CD8-positive, alpha-beta memory T cell (primary cell): ENCODE measurements at regions not wholly inside any gene's neighbourhood (a gene's known extent, or its start where the extent isn't known, plus 50 kb on each side); places are given as distances from the start of the nearest gene placed in this dataset.

Experiments
- CTCF ChIA-PET: fragments of 350-600 bp; sonication (Branson Sonifier 250); formaldehyde crosslinking; loops from one replicate; lab custom pipeline; 2021; ENCODE audit warnings: antibody characterized with exemption; lab: Charles Lee
- POLR2A ChIA-PET: fragments of 350-600 bp; sonication (Branson Sonifier 250); formaldehyde crosslinking; loops from one replicate; lab custom pipeline; 2021; ENCODE audit warnings: antibody characterized with exemption; lab: Charles Lee
- DNase-seq, 5 donors: peaks; one replicate each; pipeline versions ENCODE4 v3.0.0 to v3.0.0-alpha.2; 2020 to 2022; ENCODE audit warnings: mixed read lengths in 1 of 5
- H3K27ac ChIP-seq: one replicate; pipeline ENCODE4 v1.7.0; 2013; ENCODE audit warnings: low read depth, mild to moderate bottlenecking, low read length, moderate library complexity
- H3K27me3 ChIP-seq: 2 replicates; pipeline ENCODE4 v1.7.0; 2013; ENCODE audit warnings: low read length, mild to moderate bottlenecking; ENCODE audit not compliant: insufficient read depth, poor library complexity, severe bottlenecking
- H3K36me3 ChIP-seq: 2 replicates; pipeline ENCODE4 v1.7.0; 2013; ENCODE audit warnings: mild to moderate bottlenecking, low read length, moderate library complexity; ENCODE audit not compliant: insufficient read depth
- H3K4me1 ChIP-seq: 2 replicates; pipeline ENCODE4 v1.7.0; 2013; ENCODE audit warnings: mild to moderate bottlenecking, low read length, moderate library complexity; ENCODE audit not compliant: insufficient read depth
- H3K4me3 ChIP-seq: 2 replicates; pipeline ENCODE4 v1.7.0; 2013; ENCODE audit warnings: mild to moderate bottlenecking, low read length
- H3K9me3 ChIP-seq: 2 replicates; pipeline ENCODE4 v1.7.0; 2013; ENCODE audit warnings: mild to moderate bottlenecking, low read length
- H3K27ac Mint-ChIP-seq, 8 donors: one replicate each; pipeline ENCODE4 v1.8.0; 2020 to 2021; ENCODE audit warnings: mixed read lengths in 8 of 8, mild to moderate bottlenecking in 6 of 8, inconsistent platforms in 3 of 8, moderate library complexity in 3 of 8
- H3K27me3 Mint-ChIP-seq, 2 donors: one replicate each; pipeline ENCODE4 v1.8.0; 2020 to 2021; ENCODE audit warnings: mixed read lengths in 2 of 2, mild to moderate bottlenecking in 1 of 2, moderate library complexity in 1 of 2
- H3K36me3 Mint-ChIP-seq, 3 donors: one replicate each; pipeline ENCODE4 v1.8.0; 2020 to 2021; ENCODE audit warnings: mixed read lengths in 3 of 3, inconsistent platforms in 1 of 3, mild to moderate bottlenecking in 1 of 3
- H3K4me1 Mint-ChIP-seq, 3 donors: one replicate each; pipeline ENCODE4 v1.8.0; 2020 to 2021; ENCODE audit warnings: mixed read lengths in 3 of 3, inconsistent platforms in 1 of 3, mild to moderate bottlenecking in 1 of 3
- H3K4me3 Mint-ChIP-seq, 7 donors: one replicate each; pipeline ENCODE4 v1.8.0; 2020 to 2021; ENCODE audit warnings: mixed read lengths in 7 of 7, mild to moderate bottlenecking in 6 of 7, moderate library complexity in 4 of 7, inconsistent platforms in 2 of 7
- H3K9me3 Mint-ChIP-seq, 5 donors: one replicate each; pipeline ENCODE4 v1.8.0; 2020 to 2022; ENCODE audit warnings: mixed read lengths in 5 of 5, mild to moderate bottlenecking in 3 of 5, moderate library complexity in 2 of 5, inconsistent platforms in 1 of 5

GRCh38 chr11:134864233-134864967 lies 452.4 kb upstream of the B3GAT1 start:
- no peak overlapping the region for H3K27ac ChIP-seq
- no peaks in the 10 kb centered on the region for H3K27me3 ChIP-seq
- H3K4me1 Mint-ChIP-seq, result peaks cover 0 to 10% (median 8%) of the 10 kb centered on the region in 3 donors
- H3K4me1 ChIP-seq, result no peaks in the 10 kb centered on the region
- no peak overlapping the region for H3K4me3 ChIP-seq
- POLR2A ChIA-PET, result no interaction called here
- no peaks in the 10 kb centered on the region for H3K9me3 Mint-ChIP-seq
- no peaks in the 10 kb centered on the region for H3K36me3 Mint-ChIP-seq
- peaks cover 5 to 16% of the 10 kb centered on the region in 2 donors for H3K27me3 Mint-ChIP-seq
- no peak for DNase-seq
- H3K36me3 ChIP-seq, result no peaks in the 10 kb centered on the region
- H3K4me3 Mint-ChIP-seq, result no peak overlapping the region
- no peaks in the 10 kb centered on the region for H3K9me3 ChIP-seq
- CTCF ChIA-PET, result no interaction called here
- no peak overlapping the region for H3K27ac Mint-ChIP-seq

DNA sequence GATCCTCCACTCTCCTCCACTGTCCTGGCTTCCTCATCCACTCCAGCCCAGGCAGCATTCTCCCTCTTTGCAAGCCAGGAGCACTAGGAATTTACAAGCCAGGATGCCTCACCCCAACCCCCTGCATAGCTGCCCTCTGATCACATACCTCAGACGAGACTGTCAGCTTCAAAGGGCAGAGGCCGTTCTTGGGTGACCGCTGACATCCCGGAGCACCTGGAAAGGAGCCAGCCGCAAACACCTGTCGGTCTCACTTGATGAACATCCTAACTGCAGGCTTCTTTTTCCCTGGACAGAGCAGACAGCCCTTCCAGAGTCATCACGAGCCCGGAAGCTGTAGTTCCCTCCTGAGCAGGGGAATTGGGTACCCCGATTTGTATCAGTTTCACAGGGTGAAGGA lies 451.3 kb upstream of the B3GAT1 start:
- H3K4me1 Mint-ChIP-seq, result peaks cover 0 to 4% (median 4%) of the 10 kb centered on the region in 3 donors
- POLR2A ChIA-PET, result no interaction called here
- peak overlapping the region in 1 of 8 donors; percentile 34 for H3K27ac Mint-ChIP-seq
- no peaks in the 10 kb centered on the region for H3K27me3 ChIP-seq
- no peaks in the 10 kb centered on the region for H3K36me3 Mint-ChIP-seq
- no peaks in the 10 kb centered on the region for H3K9me3 Mint-ChIP-seq
- no peaks in the 10 kb centered on the region for H3K4me1 ChIP-seq
- no peak for DNase-seq
- no peaks in the 10 kb centered on the region for H3K9me3 ChIP-seq
- H3K36me3 ChIP-seq, result no peaks in the 10 kb centered on the region
- H3K4me3 Mint-ChIP-seq, result no peak overlapping the region
- no peak overlapping the region for H3K4me3 ChIP-seq
- H3K27me3 Mint-ChIP-seq, result peaks cover 5 to 13% of the 10 kb centered on the region in 2 donors
- CTCF ChIA-PET, result no interaction called here
- H3K27ac ChIP-seq, result no peak overlapping the region

DNA sequence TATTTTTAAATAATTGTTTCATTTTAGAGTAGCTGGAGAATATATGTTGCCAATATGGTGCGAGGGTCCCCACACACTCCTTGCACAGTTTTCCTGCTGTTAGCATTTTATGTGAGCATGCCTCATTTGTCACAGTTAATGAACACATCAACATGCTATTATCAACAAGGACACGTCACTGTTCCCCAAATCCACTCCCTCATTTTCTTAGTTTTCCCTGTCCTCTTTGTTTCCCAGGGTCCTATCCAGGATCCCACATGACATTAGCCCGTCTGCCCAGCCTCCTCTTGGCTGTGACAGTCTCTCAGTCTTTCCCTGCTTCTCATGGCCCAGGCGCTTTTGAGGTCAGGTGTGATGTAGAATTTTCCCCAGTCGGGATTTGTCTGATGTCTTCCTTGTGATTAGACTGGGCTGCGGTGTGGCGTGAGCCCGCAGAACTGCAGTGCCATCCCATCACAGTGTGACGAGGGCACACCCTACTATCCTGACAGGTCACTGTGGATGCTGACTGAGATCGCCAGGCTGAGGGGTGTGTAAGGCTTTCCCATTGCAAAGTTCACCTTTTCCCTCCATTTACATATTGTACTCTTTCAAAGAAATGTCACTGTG lies 450.6 kb upstream of the B3GAT1 start:
- Histone ChIP-seq H3K4me3 (no peak overlapping the region), H3K27ac (no peak overlapping the region), H3K4me1 (no peaks in the 10 kb centered on the region), H3K36me3 (no peaks in the 10 kb centered on the region), H3K27me3 (no peaks in the 10 kb centered on the region), H3K9me3 (no peaks in the 10 kb centered on the region)
- POLR2A ChIA-PET, result no interaction called here
- Mint-ChIP-seq H3K36me3 (no peaks in the 10 kb centered on the region), H3K9me3 (no peaks in the 10 kb centered on the region), H3K4me3 (no peak overlapping the region), H3K27me3 (peaks cover 3 to 10% of the 10 kb centered on the region in 2 donors), H3K27ac (peak overlapping the region in 1 of 8 donors; percentile 34), H3K4me1 (no peaks in the 10 kb centered on the region)
- CTCF ChIA-PET, result no interaction called here
- DNase-seq, result no peak

DNA sequence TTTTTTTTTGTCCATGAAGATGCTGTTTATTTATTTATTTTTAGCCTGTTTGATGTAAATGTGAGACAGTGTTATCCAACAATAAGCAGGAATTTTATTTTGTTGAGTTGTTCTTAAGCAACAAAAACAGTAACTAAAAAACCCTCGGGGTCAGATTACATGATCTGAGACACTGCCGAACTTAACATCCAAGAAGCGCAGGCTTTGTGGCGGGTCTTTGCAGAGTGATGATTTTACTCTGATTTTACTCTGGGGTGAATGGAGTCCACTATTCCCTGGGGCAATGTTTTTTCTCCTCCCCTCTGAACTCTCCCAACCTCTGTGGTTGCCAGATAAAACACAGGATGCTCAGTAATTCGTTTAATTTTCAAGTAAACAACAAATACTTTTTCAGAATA lies 450.1 kb upstream of the B3GAT1 start:
- ChIA-PET CTCF (no interaction called here), POLR2A (no interaction called here)
- Mint-ChIP-seq H3K27me3 (peaks cover 3 to 14% of the 10 kb centered on the region in 2 donors), H3K4me3 (no peak overlapping the region), H3K36me3 (no peaks in the 10 kb centered on the region), H3K27ac (no peak overlapping the region), H3K4me1 (no peaks in the 10 kb centered on the region), H3K9me3 (no peaks in the 10 kb centered on the region)
- Histone ChIP-seq H3K4me3 (no peak overlapping the region), H3K27me3 (no peaks in the 10 kb centered on the region), H3K9me3 (no peaks in the 10 kb centered on the region), H3K27ac (no peak overlapping the region), H3K36me3 (no peaks in the 10 kb centered on the region), H3K4me1 (no peaks in the 10 kb centered on the region)
- no peak for DNase-seq

- H3K36me3 Mint-ChIP-seq, result no peaks in the 10 kb centered on the region
- Histone ChIP-seq H3K4me1 (no peaks in the 10 kb centered on the region), H3K27me3 (no peaks in the 10 kb centered on the region), H3K27ac (no peak overlapping the region), H3K9me3 (no peaks in the 10 kb centered on the region), H3K36me3 (no peaks in the 10 kb centered on the region), H3K4me3 (no peak overlapping the region)
- no peak overlapping the region for H3K27ac Mint-ChIP-seq
- ChIA-PET CTCF (no interaction called here), POLR2A (no interaction called here)
- no peak for DNase-seq
- H3K4me3 Mint-ChIP-seq, result no peak overlapping the region
- H3K27me3 Mint-ChIP-seq, result peaks cover 3 to 14% of the 10 kb centered on the region in 2 donors
- H3K9me3 Mint-ChIP-seq, result no peaks in the 10 kb centered on the region
- no peaks in the 10 kb centered on the region for H3K4me1 Mint-ChIP-seq
These were observed 449.6 kb upstream of the B3GAT1 start for GRCh38 chr11:134861490-134862104.

GRCh38 chr11:134858783-134859480 lies 446.9 kb upstream of the B3GAT1 start:
- Mint-ChIP-seq H3K27me3 (peaks cover 8 to 20% of the 10 kb centered on the region in 2 donors), H3K4me3 (no peak overlapping the region)
- CTCF ChIA-PET, result no interaction called here

GRCh38 chr11:134857035-134857434 lies 445.0 kb upstream of the B3GAT1 start:
- no peak overlapping the region for H3K27ac Mint-ChIP-seq
- Histone ChIP-seq H3K4me1 (no peaks in the 10 kb centered on the region), H3K4me3 (no peak overlapping the region), H3K27ac (no peak overlapping the region), H3K36me3 (no peaks in the 10 kb centered on the region), H3K9me3 (no peaks in the 10 kb centered on the region), H3K27me3 (no peaks in the 10 kb centered on the region)
- no peak overlapping the region for H3K4me3 Mint-ChIP-seq
- no peaks in the 10 kb centered on the region for H3K9me3 Mint-ChIP-seq
- H3K4me1 Mint-ChIP-seq, result no peaks in the 10 kb centered on the region
- H3K27me3 Mint-ChIP-seq, result peaks cover 15 to 29% of the 10 kb centered on the region in 2 donors
- ChIA-PET POLR2A (no interaction called here), CTCF (interaction anchor here (0.9 kb wide), 1 partner anchor 11 kb away, joined by 4 read pairs; no protein-coding TSS in a partner anchor)
- H3K36me3 Mint-ChIP-seq, result no peaks in the 10 kb centered on the region
- DNase-seq, result no peak

More at GRCh38 chr11:134858783-134859480, 446.9 kb upstream of the B3GAT1 start:
- H3K9me3 Mint-ChIP-seq, result no peaks in the 10 kb centered on the region
- H3K27me3 ChIP-seq, result no peaks in the 10 kb centered on the region
- H3K4me3 ChIP-seq, result no peak overlapping the region
- H3K9me3 ChIP-seq, result no peaks in the 10 kb centered on the region
- H3K27ac Mint-ChIP-seq, result peak overlapping the region in 1 of 8 donors; percentile 38
- no peak overlapping the region for H3K27ac ChIP-seq
- DNase-seq, result no peak
- no peaks in the 10 kb centered on the region for H3K4me1 ChIP-seq
- no peaks in the 10 kb centered on the region for H3K36me3 Mint-ChIP-seq
- H3K36me3 ChIP-seq, result no peaks in the 10 kb centered on the region
- POLR2A ChIA-PET, result no interaction called here
- no peaks in the 10 kb centered on the region for H3K4me1 Mint-ChIP-seq
